ENCODE measurements at regions not wholly inside any gene's neighbourhood (a gene's known extent, or its start where the extent isn't known, plus 50 kb on each side); places are given as distances from the start of the nearest gene placed in this dataset.

GRCh38 chr9:1951446-1951845, 63.7 kb upstream of the SMARCA2 start:
- no peaks in the 10 kb centered on the region for H3K4me1 ChIP-seq
- no peaks in the 10 kb centered on the region for H3K27me3 ChIP-seq
- H3K4me3 ChIP-seq = no peak overlapping the region
- H3K9me3 ChIP-seq = no peaks in the 10 kb centered on the region
- H3K27ac ChIP-seq = no peak overlapping the region
- no peaks in the 10 kb centered on the region for H3K36me3 ChIP-seq
- TF ChIP-seq CTCF (IDR thresholded peaks at IDR 0.05) = no peak
- no peak for DNase-seq (ENCODE audit: low spot score)

GRCh38 chr9:1952001-1952400, 63.1 kb upstream of the SMARCA2 start:
- H3K27me3 ChIP-seq = no peaks in the 10 kb centered on the region
- H3K4me3 ChIP-seq = no peak overlapping the region
- no peaks in the 10 kb centered on the region for H3K9me3 ChIP-seq
- no peak for TF ChIP-seq CTCF (IDR thresholded peaks at IDR 0.05)
- no peaks in the 10 kb centered on the region for H3K36me3 ChIP-seq
- H3K4me1 ChIP-seq = no peaks in the 10 kb centered on the region
- DNase-seq (ENCODE audit: low spot score) = no peak
- H3K27ac ChIP-seq = no peak overlapping the region

GRCh38 chr9:1954238-1954637, 60.9 kb upstream of the SMARCA2 start:
- H3K27ac ChIP-seq = no peak overlapping the region
- no peaks in the 10 kb centered on the region for H3K4me1 ChIP-seq
- no peaks in the 10 kb centered on the region for H3K36me3 ChIP-seq
- DNase-seq (ENCODE audit: low spot score) = no peak
- H3K4me3 ChIP-seq = no peak overlapping the region
- H3K9me3 ChIP-seq = no peaks in the 10 kb centered on the region
- no peak for TF ChIP-seq CTCF (IDR thresholded peaks at IDR 0.05)
- H3K27me3 ChIP-seq = no peaks in the 10 kb centered on the region

- no peak overlapping the region for H3K4me3 ChIP-seq
- no peaks in the 10 kb centered on the region for H3K36me3 ChIP-seq
- H3K9me3 ChIP-seq = no peaks in the 10 kb centered on the region
- no peak overlapping the region for H3K27ac ChIP-seq
- DNase-seq (ENCODE audit: low spot score) = no peak
- TF ChIP-seq CTCF (IDR thresholded peaks at IDR 0.05) = no peak
- H3K4me1 ChIP-seq = peaks cover 0 to 8% of the 10 kb centered on the region in 2 donors
- H3K27me3 ChIP-seq = no peaks in the 10 kb centered on the region
Measured at GRCh38 chr9:1956958-1957357, 58.2 kb upstream of the SMARCA2 start.

GRCh38 chr9:1957856-1958255, 57.3 kb upstream of the SMARCA2 start:
- H3K27ac ChIP-seq = no peak overlapping the region
- H3K9me3 ChIP-seq = no peaks in the 10 kb centered on the region
- TF ChIP-seq CTCF (IDR thresholded peaks at IDR 0.05) = no peak

GRCh38 chr9:1959371-1959770, 55.8 kb upstream of the SMARCA2 start:
- DNase-seq (ENCODE audit: low spot score) = no peak
- Histone ChIP-seq H3K4me3 (no peak overlapping the region), H3K27ac (no peak overlapping the region), H3K9me3 (no peaks in the 10 kb centered on the region), H3K27me3 (no peaks in the 10 kb centered on the region), H3K4me1 (peaks cover 0 to 9% of the 10 kb centered on the region in 2 donors), H3K36me3 (no peaks in the 10 kb centered on the region)
- no peak for TF ChIP-seq CTCF (IDR thresholded peaks at IDR 0.05)

More at GRCh38 chr9:1957856-1958255, 57.3 kb upstream of the SMARCA2 start:
- no peaks in the 10 kb centered on the region for H3K27me3 ChIP-seq
- no peak overlapping the region for H3K4me3 ChIP-seq
- no peak for DNase-seq (ENCODE audit: low spot score)
- H3K36me3 ChIP-seq = no peaks in the 10 kb centered on the region
- H3K4me1 ChIP-seq = peaks cover 0 to 9% of the 10 kb centered on the region in 2 donors

All from right atrium auricular region (tissue), 2 donors.